HepG2 (cell line): ENCODE measurements at regions not wholly inside any gene's neighbourhood (a gene's known extent, or its start where the extent isn't known, plus 50 kb on each side); places are given as distances from the start of the nearest gene placed in this dataset.

ENCODE experiments used
- ATAC-seq: fragments of 200-7000 bp; cut with Tn5 transposase; 3 replicates; pipeline ENCODE4 v1.9.1; 2020; ENCODE audit warnings: mild to moderate bottlenecking, moderate library complexity
- BruUV-seq: library from RNA; stranded (reverse); fragments of 400-500 nt; replicated peaks from 2 replicates; lab custom pipeline; 2021; lab: Mats Ljungman, UMichigan
- CTCF ChIA-PET: fragments of 300-600 bp; formaldehyde crosslinking; extraction: SDS; loops from one replicate; lab custom pipeline; 2021; ENCODE audit warnings: low total read pairs, inconsistent platforms, low intra/inter-chr PET ratio; lab: Yijun Ruan, JAX
- POLR2A ChIA-PET: fragments of 350-600 bp; sonication (Branson Sonifier 250); formaldehyde crosslinking; loops from one replicate; lab custom pipeline; 2020; ENCODE audit warnings: antibody characterized with exemption, inconsistent platforms; lab: Yijun Ruan, JAX
- DNase-seq: peaks from one replicate; pipeline ENCODE4 v3.0.0-alpha.2; 2015; ENCODE audit warnings: low spot score
- FAIRE-seq: peaks from 3 replicates; lab custom pipeline; 2011; peaks lifted over from hg19 to GRCh38; lab: Jason Lieb, UNC
- H2AFZ ChIP-seq: one replicate; pipeline ENCODE4 v1.6.1; 2011; ENCODE audit warnings: low read length, inconsistent platforms
- H3K27ac ChIP-seq: fragments of 300-600 bp; 3 replicates; pipeline ENCODE4 v1.8.0; 2011; ENCODE audit warnings: mixed run types, mild to moderate bottlenecking, mixed read lengths, low read length, inconsistent platforms; ENCODE audit not compliant: insufficient read depth; ENCODE audit errors: extremely low read length
- H3K27me3 ChIP-seq, 2 experiments: fragments of 200-600 bp in 1 of 2; 2 replicates in 1 of 2; 3 replicates in 1 of 2; pipeline versions ENCODE4 v1.6.0 to v1.8.0; 2011; ENCODE audit warnings: low read length in 2 of 2, mild to moderate bottlenecking in 2 of 2, moderate library complexity in 2 of 2, inconsistent platforms in 1 of 2; ENCODE audit not compliant: insufficient read depth in 2 of 2, control insufficient read depth in 1 of 2
- H3K36me3 ChIP-seq, 2 experiments: fragments of 200-600 bp in 1 of 2; replicated peaks in 1 of 2; 2 replicates in 1 of 2; 3 replicates in 1 of 2; pipeline versions ENCODE4 v1.5.1 to v1.8.0; 2011; ENCODE audit warnings: low read length in 2 of 2, inconsistent platforms in 1 of 2; ENCODE audit not compliant: insufficient read depth in 2 of 2, control insufficient read depth in 1 of 2
- H3K4me1 ChIP-seq: 2 replicates; pipeline ENCODE4 v1.5.1; 2012; ENCODE audit warnings: low read length, inconsistent platforms; ENCODE audit not compliant: insufficient read depth
- H3K4me2 ChIP-seq: 2 replicates; pipeline ENCODE4 v1.6.0; 2011; ENCODE audit warnings: low read depth, low read length, inconsistent platforms
- H3K4me3 ChIP-seq, 3 experiments: fragments of 200-600 bp in 1 of 3; sonication (generic), shearing (Covaris generic) in 1 of 3; replicated peaks in 1 of 3; 2 replicates each; pipeline ENCODE4 v1.5.1; 2011 to 2016; ENCODE audit warnings: low read length in 3 of 3, inconsistent platforms in 2 of 3, low read depth in 2 of 3, mild to moderate bottlenecking in 2 of 3, control low read depth in 1 of 3, mixed read lengths in 1 of 3; ENCODE audit not compliant: insufficient read depth in 1 of 3
- H3K79me2 ChIP-seq: one replicate; pipeline ENCODE4 v1.6.1; 2011; ENCODE audit warnings: low read length, inconsistent platforms; ENCODE audit not compliant: insufficient read depth
- H3K9ac ChIP-seq: 2 replicates; pipeline ENCODE4 v1.6.0; 2011; ENCODE audit warnings: mild to moderate bottlenecking, low read depth, low read length, inconsistent platforms; ENCODE audit not compliant: insufficient read depth
- H3K9me3 ChIP-seq: 2 replicates; pipeline ENCODE4 v1.5.1; 2012; ENCODE audit warnings: mild to moderate bottlenecking, low read length
- H4K20me1 ChIP-seq: 2 replicates; pipeline ENCODE4 v1.6.0; 2011; ENCODE audit warnings: inconsistent platforms, mild to moderate bottlenecking, low read length, moderate library complexity; ENCODE audit not compliant: insufficient read depth
- HDAC1 ChIP-seq: sonication (generic); formaldehyde crosslinking; IDR thresholded peaks from 2 replicates; pipeline ENCODE4 v1.5.1; 2020; ENCODE audit warnings: mild to moderate bottlenecking, missing genetic modification reagents
- NFIB ChIP-seq: sonication (generic); formaldehyde crosslinking; IDR thresholded peaks from 2 replicates; pipeline ENCODE4 v1.9.0; 2021; ENCODE audit warnings: missing genetic modification reagents, mild to moderate bottlenecking, borderline replicate concordance
- PREB ChIP-seq: sonication (generic); formaldehyde crosslinking; IDR thresholded peaks from 2 replicates; pipeline ENCODE4 v1.4.0; 2020; ENCODE audit warnings: missing genetic modification reagents
- TRIM22 ChIP-seq: fragments of 450-650 bp; IDR thresholded peaks from 2 replicates; pipeline ENCODE4 v1.6.1; 2017
- ZFP36L1 ChIP-seq: sonication (generic); formaldehyde crosslinking; IDR thresholded peaks from 2 replicates; pipeline ENCODE4 v1.8.0; 2022; ENCODE audit warnings: mild to moderate bottlenecking, missing genetic modification reagents, moderate library complexity
- ZNF337 ChIP-seq: sonication (generic); formaldehyde crosslinking; IDR thresholded peaks from 2 replicates; pipeline ENCODE4 v1.5.1; 2020; ENCODE audit warnings: missing genetic modification reagents, low read depth, mild to moderate bottlenecking, borderline replicate concordance
- ZNF44 ChIP-seq: sonication (generic); formaldehyde crosslinking; IDR thresholded peaks from 2 replicates; pipeline ENCODE4 v1.5.1; 2020; ENCODE audit warnings: mild to moderate bottlenecking, missing genetic modification reagents
- ZNF543 ChIP-seq: sonication (generic); formaldehyde crosslinking; IDR thresholded peaks from 2 replicates; pipeline ENCODE4 v1.4.0; 2020; ENCODE audit warnings: mild to moderate bottlenecking, missing genetic modification reagents
- ZNF547 ChIP-seq: sonication (generic); formaldehyde crosslinking; IDR thresholded peaks from 2 replicates; pipeline ENCODE4 v1.5.1; 2020; ENCODE audit warnings: mild to moderate bottlenecking, missing genetic modification reagents
- ZNF562 ChIP-seq: sonication (generic); formaldehyde crosslinking; IDR thresholded peaks from 2 replicates; pipeline ENCODE4 v1.8.0; 2022; ENCODE audit warnings: missing genetic modification reagents, borderline replicate concordance
- ZNF563 ChIP-seq: sonication (generic); formaldehyde crosslinking; IDR thresholded peaks from 2 replicates; pipeline ENCODE4 v1.8.0; 2022; ENCODE audit warnings: mild to moderate bottlenecking, moderate library complexity, missing genetic modification reagents
- ZNF644 ChIP-seq: IDR thresholded peaks from 2 replicates; pipeline ENCODE4 v1.6.1; 2016; ENCODE audit warnings: low read depth
- WGBS: methylation state at CpG from one replicate; pipeline ENCODE4 v1.1.6; 2017; ENCODE audit warnings: low lambda C conversion rate; 5-methylcytosine and 5-hydroxymethylcytosine counted together
- in situ Hi-C: cut with HindIII; loops from 2 replicates; pipeline ENCODE4 v1.10.0; 2017; ENCODE audit warnings: low pct_unique_long_range_greater_than_20kb; ENCODE audit not compliant: extremely low pct_ligation_motif_present
- intact Hi-C: fragments of 100-400 bp; cut with micrococcal nuclease; formaldehyde crosslinking; loops from one replicate; pipeline ENCODE4 v1.10.0; 2022; ENCODE audit not compliant: unreplicated experiment
- TF ChIP-seq, protein P1 (sequence below): IDR thresholded peaks from 2 replicates; pipeline ENCODE4 v1.6.1; 2016; ENCODE audit warnings: missing compliant biosample characterization, missing genetic modification reagents, borderline replicate concordance

GRCh38 chr5:152202321-152202720, 202.8 kb downstream of the NMUR2 start:
- no peak for DNase-seq
- Histone ChIP-seq H3K9ac (no peak overlapping the region), H3K4me1 (no peaks in the 10 kb centered on the region), H3K27me3 (no peaks in the 10 kb centered on the region), H3K9me3 (no peaks in the 10 kb centered on the region), H3K4me2 (no peak overlapping the region), H4K20me1 (no peaks in the 10 kb centered on the region), H2AFZ (no peak overlapping the region), H3K36me3 (no peaks in the 10 kb centered on the region), H3K79me2 (no peaks in the 10 kb centered on the region), H3K4me3 (no peak overlapping the region), H3K27ac (no peak overlapping the region)
- CTCF ChIA-PET = no interaction called here
- no TSS peak for BruUV-seq
- no peak for ATAC-seq
- POLR2A ChIA-PET = no interaction called here
- FAIRE-seq = no peak
- 100% methylated on average over 1 of the region's 1 CpG for WGBS
- TF ChIP-seq ZFP36L1 (CRISPR knock-in tag) = no peak
- no peak for TF ChIP-seq ZNF644 (CRISPR knock-in tag)
- no peak for TF ChIP-seq ZNF337 (CRISPR knock-in tag)
- no peak for TF ChIP-seq ZNF543
- no peak for TF ChIP-seq ZNF563 (CRISPR knock-in tag)
- TF ChIP-seq NFIB = no peak
- in situ Hi-C loops = no loop called here
- intact Hi-C loops = no loop called here

DNA sequence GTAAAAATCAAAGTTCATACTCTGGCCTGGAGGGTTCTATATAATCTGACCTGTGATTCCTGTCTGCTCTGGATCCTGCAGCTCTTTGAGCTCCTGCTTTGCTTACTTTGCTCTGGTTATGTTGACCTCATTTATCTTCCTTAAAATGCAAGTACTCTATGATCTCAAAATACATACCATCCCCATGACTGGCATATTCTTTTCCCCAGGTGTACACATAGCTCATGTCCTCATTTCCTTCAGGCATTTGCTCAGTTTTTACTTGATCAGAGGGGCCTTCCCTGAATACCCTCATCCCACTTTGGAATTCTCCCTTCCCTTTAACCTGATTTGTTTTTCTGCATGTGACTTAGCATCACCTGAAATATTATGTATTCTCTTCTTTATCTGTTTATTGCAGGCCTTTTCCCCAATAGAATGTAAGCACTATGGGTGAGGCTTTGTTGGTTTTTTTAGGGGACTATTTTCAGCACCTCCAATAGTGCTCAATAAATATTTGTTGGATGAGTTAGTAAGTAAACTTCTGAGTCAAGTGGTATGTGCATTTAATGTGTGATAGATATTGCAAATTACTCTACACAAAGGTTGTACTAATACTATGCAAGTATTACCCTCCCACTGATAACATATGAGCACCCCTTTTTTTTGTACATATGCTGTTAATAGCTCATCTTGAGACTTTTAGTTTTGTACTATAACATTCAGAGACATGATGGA, 211.5 kb downstream of the NMUR2 start:
- Histone ChIP-seq H3K27me3 (no peaks in the 10 kb centered on the region), H3K9ac (no peak overlapping the region), H3K4me3 (no peak overlapping the region), H4K20me1 (no peaks in the 10 kb centered on the region), H2AFZ (no peak overlapping the region), H3K4me2 (no peak overlapping the region), H3K9me3 (no peaks in the 10 kb centered on the region), H3K4me1 (no peaks in the 10 kb centered on the region), H3K27ac (no peak overlapping the region), H3K79me2 (no peaks in the 10 kb centered on the region), H3K36me3 (no peaks in the 10 kb centered on the region)
- intact Hi-C loops = no loop called here
- ChIA-PET POLR2A (no interaction called here), CTCF (no interaction called here)
- ATAC-seq (no peak), FAIRE-seq (no peak), DNase-seq (no peak)
- in situ Hi-C loops = no loop called here
- BruUV-seq = no TSS peak
- TF ChIP-seq HDAC1 (no peak), ZNF44 (CRISPR knock-in tag) (no peak), TRIM22 (no peak), ZNF562 (CRISPR knock-in tag) (no peak), PREB (CRISPR knock-in tag) (no peak), ZNF547 (no peak)
- TF ChIP-seq, protein P1, sequence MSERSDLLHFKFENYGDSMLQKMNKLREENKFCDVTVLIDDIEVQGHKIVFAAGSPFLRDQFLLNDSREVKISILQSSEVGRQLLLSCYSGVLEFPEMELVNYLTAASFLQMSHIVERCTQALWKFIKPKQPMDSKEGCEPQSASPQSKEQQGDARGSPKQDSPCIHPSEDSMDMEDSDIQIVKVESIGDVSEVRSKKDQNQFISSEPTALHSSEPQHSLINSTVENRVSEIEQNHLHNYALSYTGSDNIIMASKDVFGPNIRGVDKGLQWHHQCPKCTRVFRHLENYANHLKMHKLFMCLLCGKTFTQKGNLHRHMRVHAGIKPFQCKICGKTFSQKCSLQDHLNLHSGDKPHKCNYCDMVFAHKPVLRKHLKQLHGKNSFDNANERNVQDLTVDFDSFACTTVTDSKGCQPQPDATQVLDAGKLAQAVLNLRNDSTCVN (CRISPR knock-in tag) = no peak
